Fibroblast of the aortic adventitia (primary cell): ENCODE measurements at regions not wholly inside any gene's neighbourhood (a gene's known extent, or its start where the extent isn't known, plus 50 kb on each side); places are given as distances from the start of the nearest gene placed in this dataset.

Experiments
- DNase-seq: peaks from one replicate; pipeline ENCODE4 v3.0.0-alpha.2; 2010; ENCODE audit warnings: low read depth
- H3K4me3 ChIP-seq: 2 replicates; pipeline ENCODE4 v1.5.1; 2011; ENCODE audit warnings: low read depth, mild to moderate bottlenecking, control low read depth, low read length, moderate library complexity
- CTCF ChIP-seq: IDR thresholded peaks from 2 replicates; pipeline ENCODE4 v1.5.1; 2011; ENCODE audit warnings: mild to moderate bottlenecking, low read length, control low read depth, inconsistent platforms; ENCODE audit not compliant: insufficient read depth

GRCh38 chr6:71471718-71472117, 183.1 kb downstream of the OGFRL1 start:
- TF ChIP-seq CTCF = no peak
- H3K4me3 ChIP-seq = no peak overlapping the region
- no peak for DNase-seq

GRCh38 chr6:71473926-71474325, 185.3 kb downstream of the OGFRL1 start:
- H3K4me3 ChIP-seq = no peak overlapping the region
- peak; percentile 90 for DNase-seq
- TF ChIP-seq CTCF = no peak

- no peak for DNase-seq
- TF ChIP-seq CTCF = no peak
- no peak overlapping the region for H3K4me3 ChIP-seq
Observed at GRCh38 chr6:71474942-71475341, 186.3 kb downstream of the OGFRL1 start.

- peak; percentile 64 for DNase-seq
Observed at GRCh38 chr6:71476371-71476770, 187.8 kb downstream of the OGFRL1 start.

GRCh38 chr6:71476872-71477271, 188.3 kb downstream of the OGFRL1 start:
- H3K4me3 ChIP-seq = no peak overlapping the region
- TF ChIP-seq CTCF = no peak
- DNase-seq = no peak

More at GRCh38 chr6:71476371-71476770, 187.8 kb downstream of the OGFRL1 start:
- TF ChIP-seq CTCF = no peak
- H3K4me3 ChIP-seq = no peak overlapping the region

- H3K4me3 ChIP-seq = no peak overlapping the region
- peak; percentile 97 for DNase-seq
- no peak for TF ChIP-seq CTCF
Observed at GRCh38 chr6:71478834-71479541, 190.4 kb downstream of the OGFRL1 start.

GRCh38 chr6:71480577-71480976, 192.0 kb downstream of the OGFRL1 start:
- no peak for DNase-seq
- no peak overlapping the region for H3K4me3 ChIP-seq
- TF ChIP-seq CTCF = no peak
